ENCODE measurements at regions not wholly inside any gene's neighbourhood (a gene's known extent, or its start where the extent isn't known, plus 50 kb on each side); places are given as distances from the start of the nearest gene placed in this dataset.
A peak's percentile ranks its signal among the peaks of the same experiment; 100 is the strongest.

DNA sequence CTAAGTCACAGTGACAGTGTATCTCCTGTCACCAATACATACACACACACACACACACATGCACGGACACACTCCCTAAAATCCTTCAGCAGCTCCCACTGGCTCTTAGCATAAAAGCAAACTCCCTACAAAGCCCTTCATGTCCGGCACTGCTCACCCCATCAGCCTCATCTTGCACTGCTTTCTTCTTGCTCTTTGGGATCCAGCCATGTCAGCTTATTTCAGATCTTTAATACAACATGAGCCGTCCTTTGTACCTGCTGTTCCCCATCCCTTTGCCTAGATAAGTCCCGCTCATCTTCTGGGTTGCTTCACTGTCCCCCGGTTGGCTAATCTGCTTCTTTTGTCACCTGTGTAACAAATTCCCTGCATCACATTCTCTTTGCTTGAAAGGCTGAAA is 82.1 kb upstream of the VAV3 start:
- no peak overlapping the region for H3K27ac ChIP-seq (ENCODE audit: low read length)
- no peaks in the 10 kb centered on the region for H3K36me3 ChIP-seq (ENCODE audit: insufficient read depth, low read length)
- H2AFZ ChIP-seq (ENCODE audit: low read depth, low read length): no peak overlapping the region
- no peaks in the 10 kb centered on the region for H3K79me2 ChIP-seq (ENCODE audit: insufficient read depth, low read length)
- no peak overlapping the region for H3K4me2 ChIP-seq (ENCODE audit: insufficient read depth, low read length)
- H3K27me3 ChIP-seq (ENCODE audit: insufficient read depth, low read length, poor library complexity): no peaks in the 10 kb centered on the region
- no peaks in the 10 kb centered on the region for H3K9me3 ChIP-seq (ENCODE audit: insufficient read depth, low read length, severe bottlenecking)
- TF ChIP-seq, protein P1, sequence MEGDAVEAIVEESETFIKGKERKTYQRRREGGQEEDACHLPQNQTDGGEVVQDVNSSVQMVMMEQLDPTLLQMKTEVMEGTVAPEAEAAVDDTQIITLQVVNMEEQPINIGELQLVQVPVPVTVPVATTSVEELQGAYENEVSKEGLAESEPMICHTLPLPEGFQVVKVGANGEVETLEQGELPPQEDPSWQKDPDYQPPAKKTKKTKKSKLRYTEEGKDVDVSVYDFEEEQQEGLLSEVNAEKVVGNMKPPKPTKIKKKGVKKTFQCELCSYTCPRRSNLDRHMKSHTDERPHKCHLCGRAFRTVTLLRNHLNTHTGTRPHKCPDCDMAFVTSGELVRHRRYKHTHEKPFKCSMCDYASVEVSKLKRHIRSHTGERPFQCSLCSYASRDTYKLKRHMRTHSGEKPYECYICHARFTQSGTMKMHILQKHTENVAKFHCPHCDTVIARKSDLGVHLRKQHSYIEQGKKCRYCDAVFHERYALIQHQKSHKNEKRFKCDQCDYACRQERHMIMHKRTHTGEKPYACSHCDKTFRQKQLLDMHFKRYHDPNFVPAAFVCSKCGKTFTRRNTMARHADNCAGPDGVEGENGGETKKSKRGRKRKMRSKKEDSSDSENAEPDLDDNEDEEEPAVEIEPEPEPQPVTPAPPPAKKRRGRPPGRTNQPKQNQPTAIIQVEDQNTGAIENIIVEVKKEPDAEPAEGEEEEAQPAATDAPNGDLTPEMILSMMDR (IDR thresholded peaks at IDR 0.05; ENCODE audit: borderline replicate concordance, extremely low read depth, low read length, poor library complexity, severe bottlenecking): no peak
- TF ChIP-seq EZH2 (IDR thresholded peaks at IDR 0.05; ENCODE audit: borderline replicate concordance, low read depth, low read length, severe bottlenecking): no peak
- no peak for ATAC-seq (ENCODE audit: insufficient read depth, low read depth)
- no peak overlapping the region for H3K9ac ChIP-seq (ENCODE audit: low read depth, low read length)
- H4K20me1 ChIP-seq (ENCODE audit: insufficient read depth, low read length): no peaks in the 10 kb centered on the region
- DNase-seq: no peak
- H3K4me3 ChIP-seq (ENCODE audit: low read depth in 1 of 2, low read length in 2 of 2): no peak overlapping the region
- H3K4me1 ChIP-seq (ENCODE audit: insufficient read depth, low read length): peaks cover 51% of the 10 kb centered on the region

- H3K4me2 ChIP-seq (ENCODE audit: insufficient read depth, low read length): no peak overlapping the region
- H3K27ac ChIP-seq (ENCODE audit: low read length): no peak overlapping the region
- no peak for ATAC-seq (ENCODE audit: insufficient read depth, low read depth)
- TF ChIP-seq, protein P1 (IDR thresholded peaks at IDR 0.05; ENCODE audit: borderline replicate concordance, extremely low read depth, low read length, poor library complexity, severe bottlenecking): no peak
- no peak for TF ChIP-seq EZH2 (IDR thresholded peaks at IDR 0.05; ENCODE audit: borderline replicate concordance, low read depth, low read length, severe bottlenecking)
- no peaks in the 10 kb centered on the region for H3K9me3 ChIP-seq (ENCODE audit: insufficient read depth, low read length, severe bottlenecking)
- peaks cover 47% of the 10 kb centered on the region for H3K4me1 ChIP-seq (ENCODE audit: insufficient read depth, low read length)
- H3K79me2 ChIP-seq (ENCODE audit: insufficient read depth, low read length): no peaks in the 10 kb centered on the region
- no peaks in the 10 kb centered on the region for H4K20me1 ChIP-seq (ENCODE audit: insufficient read depth, low read length)
- H3K9ac ChIP-seq (ENCODE audit: low read depth, low read length): no peak overlapping the region
- no peaks in the 10 kb centered on the region for H3K27me3 ChIP-seq (ENCODE audit: insufficient read depth, low read length, poor library complexity)
- H3K36me3 ChIP-seq (ENCODE audit: insufficient read depth, low read length): no peaks in the 10 kb centered on the region
- H2AFZ ChIP-seq (ENCODE audit: low read depth, low read length): no peak overlapping the region
- DNase-seq: no peak
- no peak overlapping the region for H3K4me3 ChIP-seq (ENCODE audit: low read depth in 1 of 2, low read length in 2 of 2)
Observed at GRCh38 chr1:108046026-108046425, 81.0 kb upstream of the VAV3 start.

GRCh38 chr1:108045460-108045859 is 80.5 kb upstream of the VAV3 start:
- Histone ChIP-seq H3K4me2 (ENCODE audit: insufficient read depth, low read length) (no peak overlapping the region), H3K27me3 (ENCODE audit: insufficient read depth, low read length, poor library complexity) (no peaks in the 10 kb centered on the region), H4K20me1 (ENCODE audit: insufficient read depth, low read length) (no peaks in the 10 kb centered on the region), H3K27ac (ENCODE audit: low read length) (peak overlapping the region; percentile 5; the same call in 1 of the 2 replicates), H3K79me2 (ENCODE audit: insufficient read depth, low read length) (no peaks in the 10 kb centered on the region), H3K4me3 (ENCODE audit: low read depth in 1 of 2, low read length in 2 of 2) (no peak overlapping the region), H3K36me3 (ENCODE audit: insufficient read depth, low read length) (no peaks in the 10 kb centered on the region), H3K9ac (ENCODE audit: low read depth, low read length) (no peak overlapping the region), H3K9me3 (ENCODE audit: insufficient read depth, low read length, severe bottlenecking) (no peaks in the 10 kb centered on the region), H3K4me1 (ENCODE audit: insufficient read depth, low read length) (peaks cover 41% of the 10 kb centered on the region), H2AFZ (ENCODE audit: low read depth, low read length) (no peak overlapping the region)
- no peak for ATAC-seq (ENCODE audit: insufficient read depth, low read depth)
- no peak for DNase-seq
- TF ChIP-seq, protein P1 (IDR thresholded peaks at IDR 0.05; ENCODE audit: borderline replicate concordance, extremely low read depth, low read length, poor library complexity, severe bottlenecking): no peak
- TF ChIP-seq EZH2 (IDR thresholded peaks at IDR 0.05; ENCODE audit: borderline replicate concordance, low read depth, low read length, severe bottlenecking): no peak

- Histone ChIP-seq H3K27ac (ENCODE audit: low read length) (peak overlapping the region; percentile 81), H3K4me3 (ENCODE audit: low read depth in 1 of 2, low read length in 2 of 2) (no peak overlapping the region)
- TF ChIP-seq EZH2 (IDR thresholded peaks at IDR 0.05; ENCODE audit: borderline replicate concordance, low read depth, low read length, severe bottlenecking): no peak
- TF ChIP-seq, protein P1 (IDR thresholded peaks at IDR 0.05; ENCODE audit: borderline replicate concordance, extremely low read depth, low read length, poor library complexity, severe bottlenecking): no peak
Observed at GRCh38 chr1:108044318-108044717, 79.3 kb upstream of the VAV3 start.

More at GRCh38 chr1:108044318-108044717, 79.3 kb upstream of the VAV3 start:
- H4K20me1 ChIP-seq (ENCODE audit: insufficient read depth, low read length): no peaks in the 10 kb centered on the region
- peak overlapping the region; percentile 29 for H3K9ac ChIP-seq (ENCODE audit: low read depth, low read length)
- peaks cover 30% of the 10 kb centered on the region for H3K4me1 ChIP-seq (ENCODE audit: insufficient read depth, low read length)
- DNase-seq (no peak), ATAC-seq (ENCODE audit: insufficient read depth, low read depth) (peak; percentile 79)
- H3K9me3 ChIP-seq (ENCODE audit: insufficient read depth, low read length, severe bottlenecking): no peaks in the 10 kb centered on the region
- peak overlapping the region; percentile 71 for H2AFZ ChIP-seq (ENCODE audit: low read depth, low read length)
- H3K79me2 ChIP-seq (ENCODE audit: insufficient read depth, low read length): no peaks in the 10 kb centered on the region
- H3K4me2 ChIP-seq (ENCODE audit: insufficient read depth, low read length): peak overlapping the region; percentile 24
- H3K36me3 ChIP-seq (ENCODE audit: insufficient read depth, low read length): no peaks in the 10 kb centered on the region
- H3K27me3 ChIP-seq (ENCODE audit: insufficient read depth, low read length, poor library complexity): no peaks in the 10 kb centered on the region

Data from DND-41 (cell line).